Gastrocnemius medialis (tissue), 4 donors: ENCODE measurements at regions not wholly inside any gene's neighbourhood (a gene's known extent, or its start where the extent isn't known, plus 50 kb on each side); places are given as distances from the start of the nearest gene placed in this dataset.

Experiments
- ATAC-seq, 2 donors: fragments of 150-250 bp; one replicate each; pipeline ENCODE4 v1.9.1; 2016
- DNase-seq, 2 donors: peaks; one replicate each; pipeline ENCODE4 v3.0.0-alpha.2; 2019
- H3K27ac ChIP-seq, 4 donors: fragments of 200-600 bp; sonication (generic); 1 replicate in 1 of 4; 2 replicates in 3 of 4; pipeline ENCODE4 v1.5.1; 2016 to 2018; ENCODE audit warnings: mild to moderate bottlenecking in 2 of 4, moderate library complexity in 1 of 4
- H3K27me3 ChIP-seq, 3 donors: fragments of 200-600 bp; sonication (generic) in 2 of 3; 1 replicate in 1 of 3; 2 replicates in 2 of 3; pipeline versions ENCODE4 v1.5.1 to v1.6.0; 2016 to 2019; ENCODE audit warnings: mild to moderate bottlenecking in 1 of 3, moderate library complexity in 1 of 3
- H3K36me3 ChIP-seq, 2 donors: fragments of 200-600 bp; sonication (generic) in 1 of 2; one replicate each; pipeline ENCODE4 v1.5.1; 2017 to 2018
- H3K4me1 ChIP-seq, 2 donors: fragments of 200-600 bp; sonication (generic) in 1 of 2; one replicate each; pipeline ENCODE4 v1.5.1; 2016 to 2017; ENCODE audit warnings: mild to moderate bottlenecking in 2 of 2
- H3K4me3 ChIP-seq, 4 donors: fragments of 200-600 bp; sonication (generic) in 3 of 4; 1 replicate in 1 of 4; 2 replicates in 3 of 4; pipeline ENCODE4 v1.5.1; 2016 to 2019; ENCODE audit warnings: mild to moderate bottlenecking in 2 of 4
- H3K9me3 ChIP-seq, 3 donors: fragments of 200-600 bp; sonication (generic) in 2 of 3; 1 replicate in 1 of 3; 2 replicates in 2 of 3; pipeline ENCODE4 v1.5.1; 2016 to 2019
- CTCF ChIP-seq, 5 experiments: fragments of 450-650 bp in 3 of 5; fragments of 200-600 bp in 2 of 5; sonication (generic) in 2 of 5; IDR thresholded peaks in 4 of 5; conservative IDR thresholded peaks in 1 of 5; 1 replicate in 4 of 5; 2 replicates in 1 of 5; pipeline ENCODE4 v1.5.1; 2016 to 2019; ENCODE audit warnings: antibody characterized with exemption in 5 of 5, mild to moderate bottlenecking in 3 of 5, moderate library complexity in 3 of 5
- POLR2A ChIP-seq, 2 donors: fragments of 450-650 bp; IDR thresholded peaks; one replicate each; pipeline ENCODE4 v1.6.1; 2017; ENCODE audit warnings: antibody characterized with exemption in 2 of 2, mild to moderate bottlenecking in 2 of 2, moderate library complexity in 2 of 2
- in situ Hi-C, 4 donors: fragments of 200-750 bp; cut with MboI; loops; one replicate each; pipeline versions ENCODE4 v1.15.0 to v1.8.0; 2017; ENCODE audit warnings: low sequenced_read_pairs in 4 of 4
- intact Hi-C: fragments of 100-400 bp; cut with DNase I; formaldehyde crosslinking; loops from one replicate; pipeline ENCODE4 v1.15.1; 2023; ENCODE audit warnings: low total_unique reads

- no peak for ATAC-seq
- Histone ChIP-seq H3K36me3 (no peaks in the 10 kb centered on the region), H3K27ac (peak overlapping the region in 1 of 4 donors; percentile 20), H3K9me3 (no peaks in the 10 kb centered on the region), H3K4me1 (no peaks in the 10 kb centered on the region), H3K4me3 (no peak overlapping the region), H3K27me3 (no peaks in the 10 kb centered on the region)
- intact Hi-C loops: no loop called here
- in situ Hi-C loops: loop anchor here in 1 of 4 donors (25.0 kb wide), 1 partner anchor 102 kb away; no protein-coding TSS in a partner anchor
- TF ChIP-seq POLR2A (IDR thresholded peaks at IDR 0.05) (no peak), CTCF (IDR thresholded peaks at IDR 0.05 in 4 of 5, conservative IDR thresholded peaks at IDR 0.05 in 1 of 5) (no peak)
- DNase-seq: no peak
Measured at GRCh38 chr16:75810342-75810741, 84.1 kb upstream of the CPHXL start.

- DNase-seq: no peak
- Histone ChIP-seq H3K4me3 (no peak overlapping the region), H3K27me3 (no peaks in the 10 kb centered on the region), H3K4me1 (no peaks in the 10 kb centered on the region), H3K9me3 (no peaks in the 10 kb centered on the region), H3K27ac (peak overlapping the region in 1 of 4 donors; percentile 20), H3K36me3 (no peaks in the 10 kb centered on the region)
- intact Hi-C loops: no loop called here
- in situ Hi-C loops: loop anchor here in 1 of 4 donors (25.0 kb wide), 1 partner anchor 101 kb away; no protein-coding TSS in a partner anchor
- ATAC-seq: no peak
- TF ChIP-seq CTCF (IDR thresholded peaks at IDR 0.05 in 4 of 5, conservative IDR thresholded peaks at IDR 0.05 in 1 of 5) (no peak), POLR2A (IDR thresholded peaks at IDR 0.05) (no peak)
Measured at GRCh38 chr16:75811020-75811634, 84.8 kb upstream of the CPHXL start.

GRCh38 chr16:75818491-75818890 is 92.2 kb upstream of the CPHXL start:
- Histone ChIP-seq H3K27me3 (no peaks in the 10 kb centered on the region), H3K27ac (no peak overlapping the region), H3K4me3 (no peak overlapping the region), H3K9me3 (no peaks in the 10 kb centered on the region), H3K4me1 (no peaks in the 10 kb centered on the region), H3K36me3 (no peaks in the 10 kb centered on the region)
- ATAC-seq (no peak), DNase-seq (no peak)
- in situ Hi-C loops (loop anchor here in 1 of 4 donors (25.0 kb wide), 1 partner anchor 94 kb away; no protein-coding TSS in a partner anchor), intact Hi-C loops (no loop called here)
- TF ChIP-seq CTCF (IDR thresholded peaks at IDR 0.05 in 4 of 5, conservative IDR thresholded peaks at IDR 0.05 in 1 of 5) (no peak), POLR2A (IDR thresholded peaks at IDR 0.05) (no peak)

- intact Hi-C loops: no loop called here
- ATAC-seq: no peak
- H3K27me3 ChIP-seq: no peaks in the 10 kb centered on the region
Measured at GRCh38 chr16:75820672-75821071, 94.4 kb upstream of the CPHXL start.

More at GRCh38 chr16:75820672-75821071, 94.4 kb upstream of the CPHXL start:
- H3K4me3 ChIP-seq: no peak overlapping the region
- H3K36me3 ChIP-seq: no peaks in the 10 kb centered on the region
- H3K4me1 ChIP-seq: no peaks in the 10 kb centered on the region
- DNase-seq: no peak
- H3K27ac ChIP-seq: no peak overlapping the region
- no peak for TF ChIP-seq CTCF (IDR thresholded peaks at IDR 0.05 in 4 of 5, conservative IDR thresholded peaks at IDR 0.05 in 1 of 5)
- TF ChIP-seq POLR2A (IDR thresholded peaks at IDR 0.05): no peak
- in situ Hi-C loops: loop anchor here in 1 of 4 donors (25.0 kb wide), 1 partner anchor 92 kb away; no protein-coding TSS in a partner anchor
- no peaks in the 10 kb centered on the region for H3K9me3 ChIP-seq
